Fibroblast of skin of left quadriceps (primary cell): ENCODE measurements at regions not wholly inside any gene's neighbourhood (a gene's known extent, or its start where the extent isn't known, plus 50 kb on each side); places are given as distances from the start of the nearest gene placed in this dataset.
"Not testable (repeated sequence)": the region's sequence is repeated elsewhere in the genome, so short reads cannot be mapped to it uniquely, and the experiment has no call there.

ENCODE experiments used
- DNase-seq, 2 experiments: peaks; one replicate each; pipeline ENCODE4 v3.0.0-alpha.2; 2013; ENCODE audit warnings: low read depth in 2 of 2

- DNase-seq: no peak
Observed at GRCh38 chr10:56104487-56104886, 256.6 kb downstream of the ZWINT start.

- no peak for DNase-seq
Observed at GRCh38 chr10:56096226-56096517, 264.9 kb downstream of the ZWINT start.

GRCh38 chr10:56095506-56096225 is 265.4 kb downstream of the ZWINT start:
- DNase-seq: no peak

- DNase-seq: not testable (repeated sequence)
Observed at GRCh38 chr10:56093645-56094044, 267.4 kb downstream of the ZWINT start.

- DNase-seq: no peak
Observed at GRCh38 chr10:56091872-56092271, 269.2 kb downstream of the ZWINT start.

- no peak for DNase-seq
Observed at GRCh38 chr10:56090914-56091540, 270.0 kb downstream of the ZWINT start.

GRCh38 chr10:56085406-56086122 is 275.5 kb downstream of the ZWINT start:
- DNase-seq: no peak

GRCh38 chr10:56082169-56082568 is 278.9 kb downstream of the ZWINT start:
- DNase-seq: no peak

GRCh38 chr10:56068473-56069263 is 292.4 kb downstream of the ZWINT start:
- DNase-seq: no peak

GRCh38 chr10:56068040-56068439 is 293.0 kb downstream of the ZWINT start:
- no peak for DNase-seq

- no peak for DNase-seq
Observed at GRCh38 chr10:56063642-56064041, 297.4 kb downstream of the ZWINT start.

GRCh38 chr10:56057860-56058259 is 303.2 kb downstream of the ZWINT start:
- no peak for DNase-seq

- DNase-seq: no peak
Observed at GRCh38 chr10:56035489-56035888, 325.6 kb downstream of the ZWINT start.

GRCh38 chr10:56028298-56029132 is 332.5 kb downstream of the ZWINT start:
- DNase-seq: no peak

- DNase-seq: no peak
Observed at GRCh38 chr10:56012101-56012500, 349.0 kb downstream of the ZWINT start.

GRCh38 chr10:56003555-56003954 is 357.5 kb downstream of the ZWINT start:
- no peak for DNase-seq

- no peak for DNase-seq
Observed at GRCh38 chr10:55989188-55989587, 371.9 kb downstream of the ZWINT start.

- no peak for DNase-seq
Observed at GRCh38 chr10:55979203-55979602, 381.9 kb downstream of the ZWINT start.

GRCh38 chr10:55966101-55966500 is 395.0 kb downstream of the ZWINT start:
- no peak for DNase-seq

GRCh38 chr10:55943403-55943802 is 417.7 kb downstream of the ZWINT start:
- no peak for DNase-seq

GRCh38 chr10:55929291-55929690 is 431.8 kb downstream of the ZWINT start:
- no peak for DNase-seq
